ENCODE measurements at regions not wholly inside any gene's neighbourhood (a gene's known extent, or its start where the extent isn't known, plus 50 kb on each side); places are given as distances from the start of the nearest gene placed in this dataset.
"Not testable (repeated sequence)": the region's sequence is repeated elsewhere in the genome, so short reads cannot be mapped to it uniquely, and the experiment has no call there.

DNA sequence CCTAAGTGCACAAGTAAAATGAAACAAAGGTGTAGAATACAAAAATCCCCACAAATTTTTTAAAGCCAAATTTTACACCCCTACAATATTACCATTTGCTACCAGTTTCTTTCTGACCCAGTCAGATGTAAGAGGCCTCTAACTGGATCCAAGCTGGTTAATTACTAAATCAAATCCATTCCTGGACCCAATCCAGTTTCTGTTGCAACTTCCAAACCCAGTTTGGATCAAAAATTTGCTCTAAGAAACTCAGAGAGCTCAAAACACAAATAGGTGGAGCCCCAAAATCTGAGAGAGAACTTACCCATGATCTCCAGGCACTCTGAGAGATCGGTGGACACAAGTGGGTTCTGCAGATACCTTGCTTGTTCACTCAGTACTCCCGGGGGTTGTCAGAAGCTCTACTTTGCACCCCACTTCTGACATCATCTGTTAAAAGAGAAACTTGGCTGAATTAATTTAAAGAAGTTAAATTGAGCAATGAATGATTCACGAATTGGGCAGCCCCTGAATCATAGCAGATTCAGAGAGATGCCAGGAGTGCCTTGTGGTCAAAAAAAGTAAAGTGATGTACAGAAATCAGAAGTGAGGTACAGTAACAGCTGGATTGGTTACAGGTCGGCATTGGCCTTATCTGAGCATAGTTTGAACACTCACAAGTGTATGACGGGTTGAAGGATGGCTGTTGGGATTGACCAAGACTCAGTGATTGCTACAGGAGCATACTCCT lies 448.0 kb downstream of the KCNT2 start:
- in situ Hi-C loops (cut with HindIII; ENCODE audit: low pct_unique_long_range_greater_than_20kb, low sequenced_read_pairs), result no loop called here
- DNase-seq (ENCODE audit: low read depth, low spot score), result no peak

DNA sequence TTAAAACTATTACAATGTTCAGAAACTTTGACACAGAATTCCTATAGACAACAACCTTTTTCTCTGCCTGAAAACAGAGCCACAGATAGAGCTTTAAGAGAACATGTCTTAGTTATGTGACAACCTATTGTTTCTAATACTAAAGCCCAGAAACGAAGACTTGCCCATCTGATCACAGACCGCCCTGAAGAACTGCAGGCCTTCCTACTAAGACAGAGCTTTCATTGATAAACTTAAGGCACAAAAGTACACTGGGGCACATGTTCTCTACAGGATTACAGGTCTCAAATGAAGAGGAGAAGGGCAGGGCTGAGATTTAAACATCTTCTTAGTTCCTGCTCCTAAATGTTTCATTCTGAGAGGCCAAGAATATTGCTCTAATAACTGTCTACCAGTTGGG lies 452.7 kb downstream of the KCNT2 start:
- DNase-seq (ENCODE audit: low read depth, low spot score), result peak; percentile 75
- in situ Hi-C loops (cut with HindIII; ENCODE audit: low pct_unique_long_range_greater_than_20kb, low sequenced_read_pairs), result no loop called here

DNA sequence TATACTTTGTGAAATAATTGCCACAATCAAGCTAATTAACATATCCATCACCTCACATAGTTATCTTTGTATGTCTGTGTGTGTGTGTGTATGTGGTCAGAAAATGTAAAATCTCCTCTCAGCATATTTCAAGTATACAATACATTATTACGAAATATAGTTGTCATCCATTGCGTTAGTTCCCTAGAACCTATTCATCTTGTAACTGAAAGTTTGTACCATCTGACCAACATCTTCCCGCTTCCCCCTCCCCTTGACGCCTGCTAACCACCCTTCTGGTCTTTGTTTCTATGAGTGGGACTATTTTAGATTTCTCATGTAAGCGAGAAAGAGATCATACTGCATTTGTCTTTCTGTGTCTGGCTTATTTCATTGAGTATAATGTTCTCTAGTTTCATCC lies 455.3 kb downstream of the KCNT2 start:
- no peak for DNase-seq (ENCODE audit: low read depth, low spot score)
- in situ Hi-C loops (cut with HindIII; ENCODE audit: low pct_unique_long_range_greater_than_20kb, low sequenced_read_pairs), result no loop called here

DNA sequence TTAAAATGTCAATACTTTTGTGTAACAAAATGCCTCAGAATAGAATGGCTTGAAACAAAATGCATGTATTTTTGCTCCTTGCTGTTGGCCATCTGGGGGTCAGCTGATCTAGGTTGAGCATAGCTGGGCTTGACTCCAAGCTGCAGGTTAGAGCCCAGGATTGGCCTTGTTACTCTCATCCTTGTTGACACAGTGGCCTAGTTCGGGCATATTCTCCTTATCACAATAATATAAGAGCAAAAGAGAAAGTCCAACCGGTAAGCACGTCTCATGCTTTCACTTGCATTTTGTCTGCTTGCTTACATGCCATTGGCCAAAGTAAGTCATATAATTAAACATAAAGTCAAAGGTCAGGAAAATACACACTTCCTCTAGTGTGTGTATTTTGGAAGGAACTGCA lies 456.2 kb downstream of the KCNT2 start:
- no peak for DNase-seq (ENCODE audit: low read depth, low spot score)
- in situ Hi-C loops (cut with HindIII; ENCODE audit: low pct_unique_long_range_greater_than_20kb, low sequenced_read_pairs), result no loop called here

DNA sequence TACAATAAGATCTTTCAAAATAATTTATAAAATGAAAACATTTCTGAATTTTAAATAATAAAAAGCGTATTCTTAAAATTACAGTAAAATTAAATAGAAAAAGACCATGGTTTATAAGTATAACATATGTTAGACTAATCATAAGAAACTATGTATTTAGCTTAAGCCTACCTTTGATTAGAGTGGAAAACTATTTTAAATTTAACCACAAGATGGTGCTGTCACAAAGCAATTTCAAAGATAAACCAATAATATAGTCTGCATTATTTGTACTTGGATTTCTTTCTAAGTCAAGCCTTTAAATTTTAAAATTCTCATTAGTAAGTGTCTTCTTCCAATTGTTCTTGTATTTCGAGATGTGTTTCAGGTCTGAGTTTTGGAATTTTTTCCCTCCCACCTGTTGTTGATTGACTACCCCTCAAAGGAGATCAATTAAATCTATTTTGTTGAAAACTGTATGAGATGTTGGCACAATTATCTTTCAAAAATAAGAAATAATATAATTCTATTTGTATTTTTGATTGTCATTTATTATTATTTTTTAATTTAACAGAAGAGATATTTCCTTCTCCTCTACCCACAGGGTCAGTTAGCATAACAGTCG lies 459.8 kb downstream of the KCNT2 start:
- peak; percentile 57 for DNase-seq (ENCODE audit: low read depth, low spot score)
- in situ Hi-C loops (cut with HindIII; ENCODE audit: low pct_unique_long_range_greater_than_20kb, low sequenced_read_pairs), result no loop called here

DNA sequence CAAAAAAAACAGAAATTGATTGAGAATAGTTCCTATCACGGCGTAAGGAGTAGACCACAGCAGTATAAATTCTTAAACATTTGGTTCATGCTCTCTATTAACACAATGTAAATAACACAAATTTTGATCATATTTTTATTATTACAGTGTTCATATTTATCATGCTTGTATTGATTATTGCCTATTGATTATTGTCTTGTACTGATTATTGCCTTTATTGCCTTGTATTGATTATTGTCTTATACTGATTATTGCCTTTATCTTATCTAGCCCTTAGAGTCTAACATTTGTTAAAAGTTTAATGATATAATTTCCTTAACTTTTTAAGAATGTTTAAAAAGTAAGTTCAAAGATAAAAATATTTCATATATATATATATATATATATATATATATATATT lies 460.7 kb downstream of the KCNT2 start:
- in situ Hi-C loops (cut with HindIII; ENCODE audit: low pct_unique_long_range_greater_than_20kb, low sequenced_read_pairs), result no loop called here
- no peak for DNase-seq (ENCODE audit: low read depth, low spot score)

DNA sequence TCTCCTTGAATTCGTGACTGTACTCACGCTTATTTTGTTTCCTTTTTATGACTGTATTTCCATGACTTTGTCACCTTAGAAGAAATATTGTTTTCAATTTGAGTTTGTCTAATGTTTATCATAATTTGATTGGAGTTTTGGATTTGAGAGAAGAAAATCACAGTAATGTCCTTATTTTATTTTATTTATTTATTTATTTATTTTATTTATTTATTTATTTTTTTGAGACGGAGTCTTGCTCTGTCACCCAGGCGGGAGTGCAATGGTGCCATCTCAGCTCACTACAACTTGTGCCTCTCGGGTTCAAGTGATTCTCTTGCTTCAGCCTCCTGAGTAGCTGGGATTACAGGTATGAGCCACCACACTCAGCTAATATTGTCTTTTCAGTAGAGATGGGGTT lies 463.1 kb downstream of the KCNT2 start:
- in situ Hi-C loops (cut with HindIII; ENCODE audit: low pct_unique_long_range_greater_than_20kb, low sequenced_read_pairs); DNase-seq (ENCODE audit: low read depth, low spot score): not testable (repeated sequence)

DNA sequence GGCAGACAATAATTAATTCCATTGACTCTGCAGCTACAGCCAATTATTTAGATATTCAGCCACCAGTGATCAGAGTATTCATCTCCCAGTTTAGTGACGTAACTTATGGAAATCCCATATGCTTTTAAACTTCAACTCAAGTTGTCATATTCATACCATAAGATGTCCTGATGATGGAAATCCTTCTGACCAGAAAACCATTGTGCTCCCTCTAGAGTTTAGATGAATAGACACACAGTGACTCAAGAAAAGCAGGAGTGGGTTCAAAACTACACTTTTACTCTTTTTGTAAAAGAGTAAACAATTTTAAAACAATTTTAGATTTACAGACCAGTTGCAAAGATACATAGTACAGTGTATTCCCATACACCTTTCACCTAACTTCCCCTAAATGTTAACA lies 463.7 kb downstream of the KCNT2 start:
- in situ Hi-C loops (cut with HindIII; ENCODE audit: low pct_unique_long_range_greater_than_20kb, low sequenced_read_pairs), result no loop called here
- DNase-seq (ENCODE audit: low read depth, low spot score), result peak; percentile 22

DNA sequence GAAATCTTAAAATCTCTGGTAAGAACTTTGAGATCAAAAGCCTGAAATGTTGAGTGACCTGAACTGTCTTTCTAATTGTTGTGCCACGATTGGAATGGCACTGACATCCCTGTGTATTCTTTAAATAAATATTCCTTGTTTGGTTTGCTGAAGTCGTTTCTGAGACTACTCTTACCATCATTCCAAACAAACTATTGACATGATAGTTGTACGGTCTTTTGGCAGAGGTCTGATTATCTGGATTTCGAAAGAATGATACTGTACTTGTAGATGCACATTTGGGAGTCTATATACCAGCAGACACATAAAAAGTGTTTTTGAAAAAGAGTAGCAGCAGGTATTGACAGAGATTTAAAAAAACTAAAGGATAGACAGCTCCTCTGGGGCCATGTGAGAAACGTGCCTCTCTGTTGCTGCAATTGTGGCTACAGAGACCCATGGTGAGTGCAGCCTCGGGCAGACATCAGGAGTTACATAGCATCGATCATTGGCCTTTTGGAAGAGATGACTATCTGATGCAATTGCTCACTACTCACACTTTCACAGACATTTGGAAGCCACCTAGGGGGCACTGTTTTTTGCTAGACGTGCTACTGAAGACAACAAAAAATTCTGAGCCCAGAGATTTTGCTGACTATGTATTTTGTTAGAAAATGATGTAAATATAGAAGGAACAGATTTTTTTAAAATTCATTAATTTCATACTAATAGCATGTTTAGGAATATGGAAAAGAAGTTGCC lies 464.5 kb downstream of the KCNT2 start:
- in situ Hi-C loops (cut with HindIII; ENCODE audit: low pct_unique_long_range_greater_than_20kb, low sequenced_read_pairs), result no loop called here
- DNase-seq (ENCODE audit: low read depth, low spot score), result peak; percentile 45

DNA sequence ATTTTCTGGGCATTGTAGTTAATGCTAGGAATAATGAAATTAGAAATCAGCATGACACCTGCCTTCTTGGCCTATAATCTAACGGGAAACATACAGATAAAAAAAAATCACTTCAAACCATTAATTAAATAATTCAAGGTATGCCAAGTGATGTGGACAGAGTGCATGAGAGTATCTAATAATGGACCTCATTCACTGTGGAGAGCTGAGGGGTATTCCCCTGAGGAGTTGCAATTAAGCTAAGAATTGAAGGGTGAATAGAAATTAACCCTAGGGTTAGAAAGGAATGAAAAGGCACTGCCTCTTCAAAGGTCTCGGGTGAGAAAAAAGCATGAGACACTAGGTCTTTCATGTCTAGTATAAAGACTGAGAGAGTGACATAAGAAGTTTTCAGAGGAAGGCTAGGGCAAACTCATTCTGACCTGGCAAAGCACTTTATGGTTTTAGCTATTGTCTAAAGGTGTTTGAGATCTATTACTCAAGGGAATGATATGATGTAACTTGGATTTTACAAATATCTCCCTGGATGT lies 466.1 kb downstream of the KCNT2 start:
- in situ Hi-C loops (cut with HindIII; ENCODE audit: low pct_unique_long_range_greater_than_20kb, low sequenced_read_pairs), result no loop called here
- no peak for DNase-seq (ENCODE audit: low read depth, low spot score)

DNA sequence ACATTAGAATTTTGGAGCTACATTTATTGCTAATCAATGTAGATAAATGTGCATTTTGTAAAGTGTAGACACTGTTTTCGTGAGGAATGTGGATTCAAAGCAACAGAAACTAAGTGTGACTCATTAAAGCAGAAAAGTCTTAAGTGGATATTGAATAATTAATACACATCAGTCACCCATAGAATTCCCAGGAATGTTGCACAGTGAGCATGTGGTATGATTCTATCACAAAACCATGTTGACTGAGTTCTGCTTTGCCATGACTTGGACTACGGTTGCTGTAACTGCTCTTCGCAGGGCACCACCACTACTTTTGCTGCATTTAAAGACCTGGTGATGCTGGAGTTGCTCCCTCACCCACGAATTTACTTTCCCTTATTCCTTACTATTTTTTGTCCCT lies 471.8 kb downstream of the KCNT2 start:
- in situ Hi-C loops (cut with HindIII; ENCODE audit: low pct_unique_long_range_greater_than_20kb, low sequenced_read_pairs), result no loop called here
- DNase-seq (ENCODE audit: low read depth, low spot score), result no peak

DNA sequence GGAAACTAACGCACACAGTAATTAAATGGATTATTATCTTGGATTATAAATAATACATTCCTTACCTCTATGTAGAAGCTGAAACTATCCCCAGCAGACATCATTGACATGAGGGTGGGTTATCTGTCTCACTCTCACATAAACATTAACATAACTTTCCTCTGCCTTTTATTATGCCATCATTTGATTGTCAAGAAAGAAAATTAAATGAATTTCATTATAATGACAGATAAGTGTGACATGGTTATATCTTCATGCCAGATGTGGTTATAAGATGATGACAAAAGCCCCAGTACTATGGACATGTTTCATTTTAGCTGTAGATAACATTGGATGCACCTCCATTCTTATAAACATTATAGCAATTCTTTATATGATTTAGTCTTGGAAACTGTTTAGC lies 476.5 kb downstream of the KCNT2 start:
- in situ Hi-C loops (cut with HindIII; ENCODE audit: low pct_unique_long_range_greater_than_20kb, low sequenced_read_pairs), result no loop called here

DNA sequence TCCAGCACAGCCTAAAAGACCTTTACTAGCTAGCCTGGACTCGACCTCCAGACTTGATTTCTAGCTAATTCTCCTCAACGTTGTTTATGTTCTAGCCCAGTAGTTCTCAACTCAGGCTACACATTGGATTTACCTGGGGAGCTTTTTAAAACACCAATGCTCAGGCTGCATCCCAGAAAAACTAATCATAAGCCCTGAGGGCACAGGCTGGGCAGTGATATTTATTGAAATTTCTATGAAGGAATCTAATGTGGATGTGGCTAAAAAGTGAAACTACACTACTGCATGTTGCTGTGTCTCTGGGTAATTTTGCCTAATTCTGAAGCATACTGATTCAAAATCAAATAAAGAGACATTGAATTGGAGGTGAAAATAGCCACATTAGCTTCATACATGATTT lies 479.4 kb downstream of the KCNT2 start:
- in situ Hi-C loops (cut with HindIII; ENCODE audit: low pct_unique_long_range_greater_than_20kb, low sequenced_read_pairs), result no loop called here
- no peak for DNase-seq (ENCODE audit: low read depth, low spot score)

More for the DNA sequence above, 476.5 kb downstream of the KCNT2 start:
- no peak for DNase-seq (ENCODE audit: low read depth, low spot score)

DNA sequence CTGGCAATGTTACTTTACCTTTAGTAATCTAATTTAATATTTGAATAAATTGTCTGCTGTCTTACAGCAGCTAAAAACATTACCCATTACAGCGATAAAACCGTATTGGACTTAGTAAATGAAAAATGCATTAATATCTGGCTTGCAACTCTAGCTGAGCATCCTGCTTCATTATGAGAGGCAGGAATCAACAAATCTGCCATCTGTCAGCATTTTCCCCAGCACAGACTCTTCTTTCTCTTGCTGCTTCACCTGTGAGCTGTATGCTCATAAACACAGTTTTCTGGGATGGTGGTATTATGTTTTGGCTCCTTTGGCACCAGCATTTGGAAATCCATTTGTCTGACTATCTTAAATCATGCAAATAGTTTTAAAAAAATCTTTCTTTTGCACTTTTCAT lies 487.1 kb downstream of the KCNT2 start:
- no peak for DNase-seq (ENCODE audit: low read depth, low spot score)
- in situ Hi-C loops (cut with HindIII; ENCODE audit: low pct_unique_long_range_greater_than_20kb, low sequenced_read_pairs), result no loop called here

DNA sequence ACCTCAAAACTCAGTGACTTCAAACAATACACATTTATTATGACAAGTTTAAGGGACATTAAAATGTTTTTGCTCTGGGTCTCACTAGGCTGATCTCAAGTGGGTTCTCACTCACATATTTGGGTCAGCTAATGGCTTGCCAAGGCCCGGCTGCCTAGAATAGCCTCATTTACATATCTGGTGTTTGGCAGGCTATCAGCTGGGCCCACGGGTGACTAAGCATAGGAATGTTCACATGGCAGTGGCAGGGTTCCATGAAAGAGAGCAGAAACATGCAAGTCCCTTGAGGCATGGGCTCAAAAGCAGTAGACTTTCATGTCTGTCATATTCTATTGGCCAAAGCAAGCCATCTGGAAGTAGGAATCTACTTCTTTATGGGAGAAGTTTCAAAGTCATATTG lies 492.6 kb downstream of the KCNT2 start:
- no peak for DNase-seq (ENCODE audit: low read depth, low spot score)
- in situ Hi-C loops (cut with HindIII; ENCODE audit: low pct_unique_long_range_greater_than_20kb, low sequenced_read_pairs), result no loop called here

DNA sequence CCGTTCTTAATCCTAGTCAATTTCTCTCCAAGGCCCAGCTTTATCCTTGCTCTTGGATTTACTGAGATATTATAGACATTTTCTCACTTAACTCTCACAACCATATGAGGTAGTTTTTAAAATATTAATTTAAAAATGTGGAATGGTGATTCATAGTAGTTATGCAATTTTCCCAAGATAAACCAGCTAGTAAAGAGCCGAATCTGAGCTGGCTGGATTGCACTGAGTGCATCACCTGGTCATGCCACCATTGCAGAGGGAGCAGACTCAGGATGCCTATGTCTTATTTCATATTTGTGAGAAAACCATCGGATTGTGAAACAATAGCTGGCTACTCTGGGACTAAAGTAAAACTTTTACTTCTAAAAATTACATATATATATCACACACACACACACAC lies 494.0 kb downstream of the KCNT2 start:
- in situ Hi-C loops (cut with HindIII; ENCODE audit: low pct_unique_long_range_greater_than_20kb, low sequenced_read_pairs), result no loop called here
- no peak for DNase-seq (ENCODE audit: low read depth, low spot score)

DNA sequence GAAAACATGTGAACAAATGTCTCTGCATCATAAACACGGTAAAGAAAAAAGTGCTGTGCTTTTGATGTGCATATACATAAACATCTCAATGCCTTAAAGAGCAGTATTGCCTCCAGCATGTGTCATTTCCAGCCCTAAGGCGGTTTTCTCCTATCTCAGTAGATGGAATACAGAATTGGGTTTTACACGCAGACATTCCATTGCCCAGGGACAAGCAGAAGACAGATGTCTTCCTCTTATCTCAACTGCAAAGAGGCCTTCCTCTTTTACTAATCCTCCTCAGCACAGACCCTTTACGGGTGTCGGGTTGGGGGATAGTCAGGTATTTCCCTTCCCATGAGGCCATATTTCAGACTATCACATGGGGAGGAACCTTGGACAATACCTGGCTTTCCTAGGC lies 499.2 kb downstream of the KCNT2 start:
- in situ Hi-C loops (cut with HindIII; ENCODE audit: low pct_unique_long_range_greater_than_20kb, low sequenced_read_pairs); DNase-seq (ENCODE audit: low read depth, low spot score): not testable (repeated sequence)

DNA sequence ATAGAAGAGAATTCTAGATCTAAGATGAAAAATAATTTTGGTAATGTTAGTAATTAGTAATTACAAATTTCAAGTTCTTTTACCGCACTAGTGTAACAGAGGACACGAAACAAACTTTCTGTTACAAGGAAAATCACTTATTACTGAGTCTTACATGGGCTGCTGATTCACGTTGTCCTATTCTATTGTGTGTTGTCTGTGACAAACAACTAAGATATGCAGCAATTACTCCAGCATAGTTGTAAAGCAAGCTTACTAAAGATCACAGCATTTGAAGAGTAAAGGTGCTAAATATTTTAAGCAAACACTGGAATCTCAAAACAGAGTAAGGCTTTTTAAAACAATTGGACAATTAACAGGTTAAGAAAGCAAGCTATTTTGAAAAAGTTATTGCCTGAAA lies 502.3 kb downstream of the KCNT2 start:
- no peak for DNase-seq (ENCODE audit: low read depth, low spot score)
- in situ Hi-C loops (cut with HindIII; ENCODE audit: low pct_unique_long_range_greater_than_20kb, low sequenced_read_pairs), result no loop called here

DNA sequence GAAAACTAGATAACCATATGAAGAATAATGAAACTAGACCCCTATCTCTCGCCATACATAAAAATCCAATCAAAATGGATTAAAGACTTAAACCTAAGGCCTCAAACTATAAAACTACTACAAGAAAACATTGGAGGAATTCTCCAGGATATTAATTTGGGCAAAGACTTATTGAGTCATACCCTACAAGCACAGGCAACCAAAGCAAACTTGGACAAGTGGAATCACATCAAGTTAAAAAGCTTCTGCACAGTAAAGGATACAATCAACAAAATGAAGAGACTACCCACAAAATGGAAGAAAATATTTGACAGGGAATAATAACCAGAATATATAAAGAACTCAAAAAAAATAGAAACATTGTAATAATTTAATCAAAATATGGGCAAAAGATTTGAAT lies 505.4 kb downstream of the KCNT2 start:
- no peak for DNase-seq (ENCODE audit: low read depth, low spot score)
- in situ Hi-C loops (cut with HindIII; ENCODE audit: low pct_unique_long_range_greater_than_20kb, low sequenced_read_pairs), result no loop called here

Data from SK-MEL-5 (cell line).